CD4-positive, alpha-beta T cell (primary cell): ENCODE measurements at regions not wholly inside any gene's neighbourhood (a gene's known extent, or its start where the extent isn't known, plus 50 kb on each side); places are given as distances from the start of the nearest gene placed in this dataset.

Experiments used
- ATAC-seq: fragments of 200-7000 bp; cut with Tn5 transposase; one replicate; pipeline ENCODE4 v1.10.0; 2022; ENCODE audit warnings: mild to moderate bottlenecking; ENCODE audit not compliant: poor library complexity
- CTCF ChIA-PET: fragments of 350-600 bp; sonication (Branson Sonifier 250); formaldehyde crosslinking; loops from one replicate; lab custom pipeline; 2021; ENCODE audit warnings: antibody characterized with exemption, inconsistent platforms; lab: Charles Lee
- POLR2A ChIA-PET: fragments of 350-600 bp; sonication (Branson Sonifier 250); formaldehyde crosslinking; loops from one replicate; lab custom pipeline; 2021; ENCODE audit warnings: antibody characterized with exemption, inconsistent platforms; lab: Charles Lee
- DNase-seq, 14 experiments: peaks; one replicate each; pipeline ENCODE4 v3.0.0-alpha.2; 2013 to 2020; ENCODE audit warnings: mixed read lengths in 2 of 14
- H3K27ac ChIP-seq, 2 donors: one replicate each; pipeline versions ENCODE4 v1.5.1 to v1.7.0; 2013; ENCODE audit warnings: low read length in 2 of 2, low read depth in 1 of 2, mild to moderate bottlenecking in 1 of 2
- H3K27me3 ChIP-seq, 2 experiments: 1 replicate in 1 of 2; 2 replicates in 1 of 2; pipeline versions ENCODE4 v1.6.1 to v1.7.0; 2013; ENCODE audit warnings: low read length in 2 of 2, control low read depth in 1 of 2, mild to moderate bottlenecking in 1 of 2, moderate library complexity in 1 of 2; ENCODE audit not compliant: insufficient read depth in 2 of 2, control insufficient read depth in 1 of 2
- H3K36me3 ChIP-seq: one replicate; pipeline ENCODE4 v1.6.1; 2013; ENCODE audit warnings: low read length, control low read depth; ENCODE audit not compliant: insufficient read depth
- H3K4me1 ChIP-seq: one replicate; pipeline ENCODE4 v1.6.1; 2013; ENCODE audit warnings: low read length, control low read depth; ENCODE audit not compliant: insufficient read depth
- H3K4me3 ChIP-seq: one replicate; pipeline ENCODE4 v1.5.1; 2013; ENCODE audit warnings: mild to moderate bottlenecking, low read length, moderate library complexity
- H3K9me3 ChIP-seq, 2 experiments: 1 replicate in 1 of 2; 2 replicates in 1 of 2; pipeline versions ENCODE4 v1.6.1 to v1.7.0; 2013; ENCODE audit warnings: low read length in 2 of 2, mild to moderate bottlenecking in 2 of 2, control low read depth in 1 of 2, moderate library complexity in 1 of 2; ENCODE audit not compliant: control insufficient read depth in 1 of 2, insufficient read depth in 1 of 2
- H3K27ac Mint-ChIP-seq: one replicate; pipeline ENCODE4 v1.8.0; 2020; ENCODE audit warnings: mixed read lengths
- H3K27me3 Mint-ChIP-seq: one replicate; pipeline ENCODE4 v1.8.0; 2021; ENCODE audit warnings: mixed read lengths
- H3K36me3 Mint-ChIP-seq: one replicate; pipeline ENCODE4 v1.8.0; 2021; ENCODE audit warnings: low read depth, mixed read lengths
- H3K4me1 Mint-ChIP-seq: one replicate; pipeline ENCODE4 v1.8.0; 2021; ENCODE audit warnings: low read depth, mixed read lengths
- H3K4me3 Mint-ChIP-seq: one replicate; pipeline ENCODE4 v1.8.0; 2020; ENCODE audit warnings: mild to moderate bottlenecking, mixed read lengths
- H3K9me3 Mint-ChIP-seq: one replicate; pipeline ENCODE4 v1.8.0; 2020; ENCODE audit warnings: mixed read lengths
- intact Hi-C, 2 experiments: fragments of 100-400 bp; cut with DNase I in 1 of 2; cut with micrococcal nuclease in 1 of 2; formaldehyde crosslinking; loops; one replicate each; pipeline versions ENCODE4 v1.15.1 to v1.9.0; 2023 to 2025; cut with DNase I, micrococcal nuclease
- TF ChIP-seq, protein P1 (sequence below): fragments of 200-600 bp; IDR thresholded peaks from one replicate; pipeline ENCODE4 v1.8.0; 2022; ENCODE audit warnings: antibody characterized with exemption, mild to moderate bottlenecking

DNA sequence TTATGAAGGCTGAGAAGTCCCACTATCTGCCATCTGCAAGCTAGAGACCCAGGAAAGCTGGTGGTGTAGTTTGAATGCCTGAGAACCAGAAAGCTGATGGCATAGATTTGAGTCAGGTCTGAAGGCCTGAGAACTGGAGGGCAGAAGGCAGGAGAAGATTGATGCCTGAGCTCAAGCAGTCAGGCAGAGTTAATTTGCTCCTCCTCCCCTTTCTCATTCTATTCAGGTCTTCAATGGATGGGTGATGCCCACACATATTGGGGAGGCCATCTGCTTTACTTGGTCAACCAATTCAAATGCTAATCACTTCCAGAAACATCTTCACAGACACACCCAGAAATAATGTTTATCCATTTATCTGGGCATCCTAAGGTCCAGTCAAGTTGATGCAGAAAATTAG, 87.6 kb upstream of the CPLX2 start:
- no peak for ATAC-seq
- Mint-ChIP-seq H3K27ac (no peak overlapping the region), H3K9me3 (no peaks in the 10 kb centered on the region), H3K4me1 (no peaks in the 10 kb centered on the region), H3K27me3 (peaks cover 66% of the 10 kb centered on the region), H3K4me3 (no peak overlapping the region), H3K36me3 (no peaks in the 10 kb centered on the region)
- H3K27ac ChIP-seq, result no peak overlapping the region
- TF ChIP-seq, protein P1, sequence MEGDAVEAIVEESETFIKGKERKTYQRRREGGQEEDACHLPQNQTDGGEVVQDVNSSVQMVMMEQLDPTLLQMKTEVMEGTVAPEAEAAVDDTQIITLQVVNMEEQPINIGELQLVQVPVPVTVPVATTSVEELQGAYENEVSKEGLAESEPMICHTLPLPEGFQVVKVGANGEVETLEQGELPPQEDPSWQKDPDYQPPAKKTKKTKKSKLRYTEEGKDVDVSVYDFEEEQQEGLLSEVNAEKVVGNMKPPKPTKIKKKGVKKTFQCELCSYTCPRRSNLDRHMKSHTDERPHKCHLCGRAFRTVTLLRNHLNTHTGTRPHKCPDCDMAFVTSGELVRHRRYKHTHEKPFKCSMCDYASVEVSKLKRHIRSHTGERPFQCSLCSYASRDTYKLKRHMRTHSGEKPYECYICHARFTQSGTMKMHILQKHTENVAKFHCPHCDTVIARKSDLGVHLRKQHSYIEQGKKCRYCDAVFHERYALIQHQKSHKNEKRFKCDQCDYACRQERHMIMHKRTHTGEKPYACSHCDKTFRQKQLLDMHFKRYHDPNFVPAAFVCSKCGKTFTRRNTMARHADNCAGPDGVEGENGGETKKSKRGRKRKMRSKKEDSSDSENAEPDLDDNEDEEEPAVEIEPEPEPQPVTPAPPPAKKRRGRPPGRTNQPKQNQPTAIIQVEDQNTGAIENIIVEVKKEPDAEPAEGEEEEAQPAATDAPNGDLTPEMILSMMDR, result no peak
- ChIA-PET CTCF (no interaction called here), POLR2A (no interaction called here)
- no peak for DNase-seq
- H3K4me3 ChIP-seq, result no peak overlapping the region
- no peaks in the 10 kb centered on the region for H3K4me1 ChIP-seq
- intact Hi-C loops, result no loop called here
- H3K36me3 ChIP-seq, result no peaks in the 10 kb centered on the region
- peaks cover 17 to 19% of the 10 kb centered on the region in 2 experiments for H3K27me3 ChIP-seq
- no peaks in the 10 kb centered on the region for H3K9me3 ChIP-seq

DNA sequence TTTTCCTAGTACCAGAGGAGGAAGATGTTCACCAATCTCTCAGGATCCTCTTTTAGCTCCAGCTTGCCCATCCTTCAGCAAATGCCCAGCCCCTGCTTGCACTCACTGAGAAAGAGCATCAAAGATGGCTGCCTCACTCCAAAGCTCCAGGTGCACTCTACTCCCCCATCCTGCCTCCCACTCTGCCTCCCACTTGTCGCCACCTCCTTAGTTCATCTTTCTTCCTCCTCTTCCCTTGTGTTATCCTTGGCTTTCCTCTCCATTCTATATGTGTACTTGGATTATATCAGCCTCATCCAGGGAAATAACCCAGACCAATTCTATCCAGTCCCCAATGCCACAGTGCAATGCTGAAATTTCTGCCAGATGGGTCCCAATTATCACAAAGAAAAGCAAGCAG, 87.1 kb upstream of the CPLX2 start:
- CTCF ChIA-PET, result no interaction called here
- Mint-ChIP-seq H3K27me3 (peaks cover 68% of the 10 kb centered on the region), H3K4me3 (no peak overlapping the region), H3K9me3 (no peaks in the 10 kb centered on the region), H3K36me3 (no peaks in the 10 kb centered on the region), H3K27ac (no peak overlapping the region), H3K4me1 (no peaks in the 10 kb centered on the region)
- POLR2A ChIA-PET, result no interaction called here
- Histone ChIP-seq H3K27me3 (peaks cover 14 to 19% of the 10 kb centered on the region in 2 experiments), H3K4me1 (no peaks in the 10 kb centered on the region), H3K9me3 (no peaks in the 10 kb centered on the region), H3K36me3 (no peaks in the 10 kb centered on the region), H3K4me3 (no peak overlapping the region), H3K27ac (no peak overlapping the region)
- TF ChIP-seq, protein P1, result no peak
- DNase-seq (no peak), ATAC-seq (no peak)
- intact Hi-C loops, result no loop called here

DNA sequence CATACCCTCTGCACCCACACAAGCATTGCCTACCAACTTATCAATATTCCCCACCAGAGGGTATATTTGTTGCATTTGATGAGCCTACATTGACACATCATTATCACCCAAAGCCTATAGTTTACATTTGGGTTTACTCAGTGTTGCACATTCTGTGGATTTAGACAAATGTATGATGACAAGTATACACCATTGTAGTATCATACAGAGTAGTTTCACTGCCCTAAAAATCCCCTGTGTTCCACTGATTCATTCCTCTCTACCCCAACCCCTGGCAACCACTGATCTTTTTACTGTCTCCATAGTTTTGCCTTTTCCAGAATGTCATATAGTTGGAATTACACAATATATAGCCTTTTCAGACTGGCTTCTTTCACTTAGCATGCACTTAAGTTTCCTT, 85.7 kb upstream of the CPLX2 start:
- H3K9me3 ChIP-seq, result no peaks in the 10 kb centered on the region
- H3K27ac ChIP-seq, result no peak overlapping the region
- ATAC-seq (no peak), DNase-seq (no peak)
- H3K4me3 Mint-ChIP-seq, result no peak overlapping the region
- H3K4me1 ChIP-seq, result no peaks in the 10 kb centered on the region
- TF ChIP-seq, protein P1, result no peak
- no peaks in the 10 kb centered on the region for H3K9me3 Mint-ChIP-seq
- H3K27ac Mint-ChIP-seq, result no peak overlapping the region
- intact Hi-C loops, result no loop called here
- H3K36me3 Mint-ChIP-seq, result no peaks in the 10 kb centered on the region
- H3K36me3 ChIP-seq, result no peaks in the 10 kb centered on the region
- H3K4me1 Mint-ChIP-seq, result no peaks in the 10 kb centered on the region
- H3K27me3 ChIP-seq, result peaks cover 19% of the 10 kb centered on the region in 2 experiments
- peaks cover 72% of the 10 kb centered on the region for H3K27me3 Mint-ChIP-seq
- ChIA-PET POLR2A (no interaction called here), CTCF (no interaction called here)
- no peak overlapping the region for H3K4me3 ChIP-seq
